ENCODE measurements at regions not wholly inside any gene's neighbourhood (a gene's known extent, or its start where the extent isn't known, plus 50 kb on each side); places are given as distances from the start of the nearest gene placed in this dataset.

GRCh38 chr14:62439210-62439609 is 606.0 kb downstream of the KCNH5 start:
- TF ChIP-seq CTCF (IDR thresholded peaks at IDR 0.05): no peak
- no peak for TF ChIP-seq POLR2A (IDR thresholded peaks at IDR 0.05)

Data from body of pancreas (tissue), 4 donors.